ENCODE measurements at regions not wholly inside any gene's neighbourhood (a gene's known extent, or its start where the extent isn't known, plus 50 kb on each side); places are given as distances from the start of the nearest gene placed in this dataset.

GRCh38 chrX:151346931-151347543 lies 50.0 kb upstream of the VMA21 start:
- TF ChIP-seq, protein P1, sequence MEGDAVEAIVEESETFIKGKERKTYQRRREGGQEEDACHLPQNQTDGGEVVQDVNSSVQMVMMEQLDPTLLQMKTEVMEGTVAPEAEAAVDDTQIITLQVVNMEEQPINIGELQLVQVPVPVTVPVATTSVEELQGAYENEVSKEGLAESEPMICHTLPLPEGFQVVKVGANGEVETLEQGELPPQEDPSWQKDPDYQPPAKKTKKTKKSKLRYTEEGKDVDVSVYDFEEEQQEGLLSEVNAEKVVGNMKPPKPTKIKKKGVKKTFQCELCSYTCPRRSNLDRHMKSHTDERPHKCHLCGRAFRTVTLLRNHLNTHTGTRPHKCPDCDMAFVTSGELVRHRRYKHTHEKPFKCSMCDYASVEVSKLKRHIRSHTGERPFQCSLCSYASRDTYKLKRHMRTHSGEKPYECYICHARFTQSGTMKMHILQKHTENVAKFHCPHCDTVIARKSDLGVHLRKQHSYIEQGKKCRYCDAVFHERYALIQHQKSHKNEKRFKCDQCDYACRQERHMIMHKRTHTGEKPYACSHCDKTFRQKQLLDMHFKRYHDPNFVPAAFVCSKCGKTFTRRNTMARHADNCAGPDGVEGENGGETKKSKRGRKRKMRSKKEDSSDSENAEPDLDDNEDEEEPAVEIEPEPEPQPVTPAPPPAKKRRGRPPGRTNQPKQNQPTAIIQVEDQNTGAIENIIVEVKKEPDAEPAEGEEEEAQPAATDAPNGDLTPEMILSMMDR (conservative IDR thresholded peaks at IDR 0.05; ENCODE audit: low read depth): no peak
- ChIA-PET CTCF (no interaction called here), POLR2A (ENCODE audit: low non-redundant PET) (no interaction called here)
- H3K27ac ChIP-seq: no peak overlapping the region
- DNase-seq (ENCODE audit: low spot score): no peak

Data from RWPE1 (cell line).